ENCODE measurements at regions not wholly inside any gene's neighbourhood (a gene's known extent, or its start where the extent isn't known, plus 50 kb on each side); places are given as distances from the start of the nearest gene placed in this dataset.

GRCh38 chr5:87775228-87775627 lies 362.5 kb upstream of the CCNH start:
- WGBS (ENCODE audit: missing lambda C conversion rate) = 19% methylated on average over 2 of the region's 2 CpGs
- ATAC-seq (no peak), DNase-seq (ENCODE audit: low read depth in 1 of 2, low spot score in 1 of 2) (no peak), FAIRE-seq (no peak)
- no peaks in the 10 kb centered on the region for H3K4me1 ChIP-seq
- no peak overlapping the region for H3K27ac ChIP-seq
- no peaks in the 10 kb centered on the region for H3K9me3 ChIP-seq
- ChIA-PET CTCF (interaction anchor here (1.3 to 2.2 kb wide), 3 partner anchors 13 to 915 kb away, joined by 3 to 9 read pairs (median 3); no protein-coding TSS in a partner anchor), POLR2A (no interaction called here)
- no peak overlapping the region for H3K4me3 ChIP-seq
- no peak overlapping the region for H3K4me2 ChIP-seq
- TF ChIP-seq RCOR1 (IDR thresholded peaks at IDR 0.05; ENCODE audit: low read depth, low read length) (no peak), POLR2A (IDR thresholded peaks at IDR 0.05; ENCODE audit: low read length) (no peak), BHLHE40 (IDR thresholded peaks at IDR 0.05; ENCODE audit: low read depth, low read length) (no peak), TFCP2L1 (CRISPR knock-in tag; IDR thresholded peaks at IDR 0.05) (no peak), JUNB (IDR thresholded peaks at IDR 0.05) (no peak), RNF2 (IDR thresholded peaks at IDR 0.05; ENCODE audit: borderline replicate concordance, low read depth) (no peak)
- TF ChIP-seq, protein P1, sequence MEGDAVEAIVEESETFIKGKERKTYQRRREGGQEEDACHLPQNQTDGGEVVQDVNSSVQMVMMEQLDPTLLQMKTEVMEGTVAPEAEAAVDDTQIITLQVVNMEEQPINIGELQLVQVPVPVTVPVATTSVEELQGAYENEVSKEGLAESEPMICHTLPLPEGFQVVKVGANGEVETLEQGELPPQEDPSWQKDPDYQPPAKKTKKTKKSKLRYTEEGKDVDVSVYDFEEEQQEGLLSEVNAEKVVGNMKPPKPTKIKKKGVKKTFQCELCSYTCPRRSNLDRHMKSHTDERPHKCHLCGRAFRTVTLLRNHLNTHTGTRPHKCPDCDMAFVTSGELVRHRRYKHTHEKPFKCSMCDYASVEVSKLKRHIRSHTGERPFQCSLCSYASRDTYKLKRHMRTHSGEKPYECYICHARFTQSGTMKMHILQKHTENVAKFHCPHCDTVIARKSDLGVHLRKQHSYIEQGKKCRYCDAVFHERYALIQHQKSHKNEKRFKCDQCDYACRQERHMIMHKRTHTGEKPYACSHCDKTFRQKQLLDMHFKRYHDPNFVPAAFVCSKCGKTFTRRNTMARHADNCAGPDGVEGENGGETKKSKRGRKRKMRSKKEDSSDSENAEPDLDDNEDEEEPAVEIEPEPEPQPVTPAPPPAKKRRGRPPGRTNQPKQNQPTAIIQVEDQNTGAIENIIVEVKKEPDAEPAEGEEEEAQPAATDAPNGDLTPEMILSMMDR (IDR thresholded peaks at IDR 0.05) = no peak

- Histone ChIP-seq H3K4me1 (no peaks in the 10 kb centered on the region), H3K27ac (no peak overlapping the region), H3K4me3 (no peak overlapping the region), H3K4me2 (no peak overlapping the region), H3K9me3 (no peaks in the 10 kb centered on the region)
- no peak for DNase-seq (ENCODE audit: low read depth in 1 of 2, low spot score in 1 of 2)
- ChIA-PET POLR2A (no interaction called here), CTCF (interaction anchor here (1.0 to 2.2 kb wide), 4 partner anchors 13 to 950 kb away, joined by 3 to 9 read pairs (median 3); no protein-coding TSS in a partner anchor)
- no peak; a peak in 1 of 6 replicates for ATAC-seq
- FAIRE-seq = no peak
- 4% methylated on average over 1 of the region's 1 CpG for WGBS (ENCODE audit: missing lambda C conversion rate)
- TF ChIP-seq NR3C1 (IDR thresholded peaks at IDR 0.05) (no peak), EHF (CRISPR knock-in tag; IDR thresholded peaks at IDR 0.05) (no peak), REST (IDR thresholded peaks at IDR 0.05) (no peak)
- TF ChIP-seq, protein P1 (IDR thresholded peaks at IDR 0.05) = no peak
- TF ChIP-seq, protein P2, sequence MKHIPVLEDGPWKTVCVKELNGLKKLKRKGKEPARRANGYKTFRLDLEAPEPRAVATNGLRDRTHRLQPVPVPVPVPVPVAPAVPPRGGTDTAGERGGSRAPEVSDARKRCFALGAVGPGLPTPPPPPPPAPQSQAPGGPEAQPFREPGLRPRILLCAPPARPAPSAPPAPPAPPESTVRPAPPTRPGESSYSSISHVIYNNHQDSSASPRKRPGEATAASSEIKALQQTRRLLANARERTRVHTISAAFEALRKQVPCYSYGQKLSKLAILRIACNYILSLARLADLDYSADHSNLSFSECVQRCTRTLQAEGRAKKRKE (CRISPR knock-in tag; IDR thresholded peaks at IDR 0.05; ENCODE audit: low read depth) = no peak
Measured at GRCh38 chr5:87774804-87775203, 362.1 kb upstream of the CCNH start.

DNA sequence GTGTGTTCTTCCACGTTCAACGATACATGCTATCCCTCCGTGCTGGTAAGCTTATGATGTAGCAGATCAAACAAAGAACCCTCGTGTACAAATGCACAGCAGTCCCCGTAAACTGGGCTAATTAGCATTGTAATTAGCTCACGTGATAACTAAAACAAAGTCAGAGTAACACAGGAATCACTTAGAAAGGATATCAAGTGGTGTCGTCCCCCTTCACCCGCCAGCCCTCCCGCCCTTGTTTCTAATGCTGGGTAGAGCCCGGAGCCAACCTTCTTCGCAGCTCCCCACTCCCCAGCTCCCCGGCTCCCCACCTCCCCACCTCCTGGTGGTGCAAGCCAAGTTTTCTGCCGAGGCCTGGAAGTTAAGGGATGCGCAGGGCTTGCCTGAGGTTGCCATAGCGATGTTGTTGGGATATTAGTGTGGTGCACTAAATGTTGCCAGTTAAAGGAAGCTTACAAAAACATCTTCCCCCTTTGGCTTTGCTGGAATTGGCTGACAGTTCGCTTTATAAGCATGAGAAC lies 357.9 kb upstream of the CCNH start:
- ATAC-seq (no peak), FAIRE-seq (no peak)
- 50% methylated on average over 16 of the region's 16 CpGs for WGBS (ENCODE audit: missing lambda C conversion rate)
- TF ChIP-seq KDM1A (IDR thresholded peaks at IDR 0.05; ENCODE audit: low read depth) (no peak), ZNF302 (CRISPR knock-in tag; IDR thresholded peaks at IDR 0.05) (no peak), POLR2A (IDR thresholded peaks at IDR 0.05; ENCODE audit: low read length) (no peak), USF2 (IDR thresholded peaks at IDR 0.05) (no peak), ZSCAN20 (CRISPR knock-in tag; IDR thresholded peaks at IDR 0.05) (no peak), EHMT2 (IDR thresholded peaks at IDR 0.05; ENCODE audit: low read depth) (no peak), PHF8 (IDR thresholded peaks at IDR 0.05; ENCODE audit: borderline replicate concordance, low read depth) (no peak), NR3C1 (IDR thresholded peaks at IDR 0.05) (no peak), PBX3 (IDR thresholded peaks at IDR 0.05) (no peak), FOSL2 (IDR thresholded peaks at IDR 0.05) (no peak), FOSL2 (CRISPR knock-in tag; IDR thresholded peaks at IDR 0.05) (no peak)
- TF ChIP-seq, protein P3, sequence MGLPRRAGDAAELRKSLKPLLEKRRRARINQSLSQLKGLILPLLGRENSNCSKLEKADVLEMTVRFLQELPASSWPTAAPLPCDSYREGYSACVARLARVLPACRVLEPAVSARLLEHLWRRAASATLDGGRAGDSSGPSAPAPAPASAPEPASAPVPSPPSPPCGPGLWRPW (IDR thresholded peaks at IDR 0.05) = no peak
- TF ChIP-seq, protein P4, sequence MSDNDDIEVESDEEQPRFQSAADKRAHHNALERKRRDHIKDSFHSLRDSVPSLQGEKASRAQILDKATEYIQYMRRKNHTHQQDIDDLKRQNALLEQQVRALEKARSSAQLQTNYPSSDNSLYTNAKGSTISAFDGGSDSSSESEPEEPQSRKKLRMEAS (IDR thresholded peaks at IDR 0.05) = no peak

More for the DNA sequence above, 357.9 kb upstream of the CCNH start:
- H3K4me1 ChIP-seq = no peaks in the 10 kb centered on the region
- DNase-seq (ENCODE audit: low read depth in 1 of 2, low spot score in 1 of 2) = no peak
- H3K4me2 ChIP-seq = no peak overlapping the region
- no peaks in the 10 kb centered on the region for H3K9me3 ChIP-seq
- ChIA-PET POLR2A (no interaction called here), CTCF (interaction anchor here (1.0 to 3.5 kb wide), 2 partner anchors 11 to 910 kb away, joined by 3 to 18 read pairs; no protein-coding TSS in a partner anchor)
- no peak overlapping the region for H3K4me3 ChIP-seq
- no peak overlapping the region for H3K27ac ChIP-seq
